D341Med (cell line): ENCODE measurements at regions not wholly inside any gene's neighbourhood (a gene's known extent, or its start where the extent isn't known, plus 50 kb on each side); places are given as distances from the start of the nearest gene placed in this dataset.

Source experiments
- DNase-seq: peaks from one replicate; pipeline ENCODE4 v3.0.0; 2012; ENCODE audit warnings: low spot score

DNA sequence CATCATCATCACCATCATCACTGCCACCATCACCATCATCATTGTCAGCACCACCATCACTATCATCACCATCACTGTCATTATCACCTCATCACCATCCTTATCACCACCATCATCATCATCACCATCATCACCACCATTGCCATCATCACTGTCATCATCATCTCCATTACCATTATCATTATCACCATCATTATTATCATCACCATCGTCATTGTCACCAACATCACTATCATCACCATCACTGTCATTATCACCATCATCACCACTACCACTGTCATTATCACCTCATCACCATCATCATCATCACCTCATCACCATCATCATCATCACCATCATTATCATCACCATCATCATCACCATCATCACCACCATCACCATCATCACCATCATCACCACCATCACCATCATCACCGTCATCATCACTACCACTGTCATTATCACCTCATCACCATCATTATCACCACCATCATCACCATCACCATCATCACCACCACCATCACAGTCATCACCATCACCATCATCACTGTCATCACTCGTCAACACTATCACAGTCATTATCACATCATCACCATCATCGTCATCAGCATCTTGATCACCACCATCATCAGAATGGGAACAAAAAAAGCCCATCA is 191.1 kb downstream of the TTLL2 start:
- DNase-seq = no peak

DNA sequence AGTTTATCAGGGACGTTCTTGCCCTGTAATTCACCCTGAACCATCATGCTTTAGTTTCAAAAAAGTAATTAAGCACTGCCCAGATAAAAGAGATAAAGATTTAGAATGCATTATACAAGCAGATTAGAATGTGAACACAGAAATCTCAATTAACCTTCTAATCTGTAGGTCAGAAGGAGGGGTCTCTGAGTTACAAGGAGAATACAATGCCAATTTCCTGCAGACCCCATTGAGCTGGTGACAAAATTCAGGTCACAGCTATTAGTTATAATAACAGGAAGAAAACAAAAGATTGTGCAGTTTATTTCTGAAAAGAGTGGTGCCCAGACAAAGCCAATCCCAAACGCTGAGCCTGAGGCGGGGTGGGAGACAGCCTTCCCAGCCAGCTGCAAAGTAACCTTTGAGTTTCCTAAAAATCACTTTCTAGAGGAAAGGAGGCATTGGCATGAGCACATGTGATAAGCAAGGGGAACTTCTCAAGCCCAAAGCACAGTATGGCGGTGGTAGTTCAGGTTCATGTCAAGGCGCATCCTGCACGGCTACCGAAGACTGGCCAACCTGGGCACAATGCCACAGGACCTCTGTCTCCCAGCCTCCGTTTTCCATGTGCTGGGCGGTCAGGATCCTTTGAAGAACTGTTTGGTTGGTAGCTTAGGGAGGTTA is 192.5 kb downstream of the TTLL2 start:
- DNase-seq = no peak

DNA sequence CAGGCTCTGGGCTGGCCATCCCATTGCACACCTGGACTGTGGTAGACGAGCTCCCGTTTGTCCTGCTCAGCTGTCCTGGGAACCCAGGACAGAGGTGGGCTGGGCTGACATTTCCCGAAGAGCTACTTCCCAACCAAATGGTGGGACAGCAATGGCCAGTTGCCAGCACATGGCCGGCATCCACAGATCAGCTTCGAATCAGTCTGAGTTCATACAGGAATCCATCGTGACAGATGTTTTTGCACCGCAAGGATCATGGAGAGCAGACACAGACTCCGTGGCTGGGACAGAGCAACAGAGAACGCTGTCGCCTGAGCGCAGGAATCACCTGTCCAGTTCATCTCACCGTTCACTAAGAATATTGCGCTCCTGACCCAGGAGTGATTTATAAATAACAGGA is 198.5 kb downstream of the TTLL2 start:
- DNase-seq = no peak

DNA sequence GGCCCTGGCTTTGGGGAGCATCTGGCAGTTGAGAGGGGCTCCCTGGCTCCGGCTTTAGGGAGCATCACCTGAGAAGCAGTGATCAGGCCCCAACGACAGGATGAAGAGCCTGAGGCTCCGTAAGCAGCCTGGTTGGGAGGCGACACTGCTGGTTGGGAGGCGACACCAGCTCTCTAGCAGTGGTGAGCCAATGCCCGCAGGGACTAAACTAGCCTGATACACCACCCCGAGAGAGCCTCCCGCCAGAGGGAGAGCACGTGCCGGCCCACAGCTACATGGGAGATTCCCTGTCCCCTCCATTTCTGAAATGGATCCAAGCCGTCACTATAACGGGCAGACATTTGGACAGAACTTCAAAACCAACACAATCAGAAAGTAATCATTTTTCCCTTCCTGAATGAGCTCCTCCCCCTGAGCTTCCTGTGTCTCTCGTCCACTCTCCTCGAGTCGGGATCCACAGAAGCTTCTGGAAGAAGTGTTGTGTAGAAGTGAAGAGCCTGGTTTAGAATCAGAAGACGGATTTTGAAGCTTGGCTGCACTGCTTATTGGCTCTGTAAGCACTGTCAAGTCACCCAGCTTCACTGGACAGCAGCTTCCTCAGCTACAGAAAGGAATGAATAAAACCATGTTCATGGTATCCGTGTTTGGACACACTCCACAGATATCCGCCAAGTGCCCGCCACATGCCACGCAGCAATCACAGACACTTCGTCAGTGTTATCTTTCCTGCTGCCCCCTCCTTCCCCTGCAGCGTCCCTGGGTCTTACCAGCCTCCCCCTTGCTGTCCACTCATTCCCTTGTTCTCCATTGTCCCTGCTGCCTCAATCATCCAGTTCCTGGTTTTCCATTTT is 199.6 kb downstream of the TTLL2 start:
- no peak for DNase-seq

DNA sequence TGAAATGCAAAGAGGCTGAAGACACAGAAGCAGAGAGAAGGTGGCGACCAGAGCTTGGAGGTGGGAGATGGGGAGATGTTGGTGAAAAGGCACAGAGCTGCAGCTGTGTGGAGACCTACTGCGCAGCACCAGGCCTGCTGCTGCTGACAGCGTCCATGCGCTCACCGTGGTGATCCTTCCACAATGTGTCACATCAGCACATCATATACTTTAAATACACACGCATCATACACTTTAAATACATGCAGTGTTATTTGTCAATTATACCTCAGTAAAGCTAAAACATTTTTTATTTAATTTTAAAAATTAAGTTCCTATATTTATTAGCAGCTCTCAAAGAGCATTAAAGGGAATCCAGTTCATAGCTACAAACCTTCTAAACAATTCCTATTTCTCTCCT is 200.9 kb downstream of the TTLL2 start:
- DNase-seq = no peak

DNA sequence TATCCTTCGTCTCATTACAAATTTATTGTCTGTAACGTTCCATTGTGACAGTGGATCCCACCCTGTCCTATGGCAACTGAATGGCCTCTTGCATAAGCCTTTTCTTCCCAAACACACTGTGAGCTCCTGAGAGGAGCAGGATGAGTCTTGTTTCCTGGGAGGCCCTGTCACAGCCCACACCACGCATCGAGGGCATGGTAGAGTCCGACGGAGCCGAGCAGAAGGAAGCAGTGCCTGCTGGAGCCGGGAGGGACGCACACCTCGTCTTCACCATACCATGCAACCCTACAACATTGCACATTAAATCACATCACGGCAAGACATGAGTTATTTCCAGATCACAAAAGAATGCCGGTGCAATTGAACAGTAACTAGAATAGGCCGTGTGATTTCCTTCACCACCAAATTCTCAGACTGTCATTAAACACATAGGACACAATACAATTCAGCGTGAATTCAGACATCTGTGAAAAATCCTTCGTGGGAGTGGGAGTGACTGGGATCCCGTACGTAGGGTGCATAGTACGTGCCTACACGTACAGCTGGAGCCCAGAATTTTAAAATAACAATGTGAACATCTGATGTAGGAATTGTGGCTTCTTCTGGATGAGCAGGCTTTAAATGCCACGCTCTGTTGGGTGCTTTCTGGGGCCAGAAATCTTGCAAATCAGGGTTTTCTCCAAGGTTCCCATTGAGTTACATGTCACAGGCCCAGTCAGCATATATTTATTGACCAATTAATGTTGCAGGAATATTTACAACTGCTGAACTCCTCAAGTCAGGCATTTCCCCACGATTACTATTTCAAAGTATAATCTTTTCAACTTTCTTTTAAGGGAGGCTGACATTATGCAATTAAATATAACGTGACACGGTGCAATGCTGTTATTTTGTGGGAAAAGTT is 201.8 kb downstream of the TTLL2 start:
- no peak for DNase-seq

DNA sequence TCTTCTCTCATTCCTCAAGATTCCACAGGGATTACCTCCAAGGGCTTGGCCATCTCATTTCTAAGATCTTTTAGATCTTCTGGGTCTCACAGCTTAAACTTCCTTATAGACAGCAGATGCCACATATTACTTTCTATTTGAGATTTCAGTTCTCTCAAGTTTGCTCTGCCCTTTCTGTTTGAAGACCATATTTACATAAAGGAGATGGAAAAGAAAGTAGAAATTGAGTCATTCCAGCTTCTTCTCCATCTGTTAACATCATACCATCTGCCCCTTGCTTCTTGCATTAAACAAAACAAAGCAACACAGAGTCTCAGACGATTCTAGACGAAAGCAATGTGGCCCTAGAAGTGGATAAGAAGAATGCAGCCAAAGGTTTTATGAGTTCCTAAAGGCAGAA is 203.4 kb downstream of the TTLL2 start:
- DNase-seq = no peak

DNA sequence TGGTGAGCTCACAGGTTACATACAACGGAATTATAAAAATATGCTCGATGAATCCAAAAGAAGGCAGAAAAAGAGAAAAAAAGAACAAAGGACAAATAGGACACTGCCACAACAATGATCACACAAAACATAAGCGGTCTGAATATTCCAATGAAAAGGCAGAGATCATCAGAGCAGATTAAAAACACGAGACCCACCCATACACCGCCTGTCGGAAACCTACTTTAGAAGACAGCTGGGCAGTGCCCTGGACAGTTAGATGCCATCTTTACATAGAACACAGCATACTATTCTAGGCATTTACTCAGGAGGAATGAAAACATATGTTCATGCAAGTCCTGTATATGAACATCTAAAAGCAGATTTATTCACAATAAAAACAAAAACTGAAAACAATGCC is 204.1 kb downstream of the TTLL2 start:
- no peak for DNase-seq

DNA sequence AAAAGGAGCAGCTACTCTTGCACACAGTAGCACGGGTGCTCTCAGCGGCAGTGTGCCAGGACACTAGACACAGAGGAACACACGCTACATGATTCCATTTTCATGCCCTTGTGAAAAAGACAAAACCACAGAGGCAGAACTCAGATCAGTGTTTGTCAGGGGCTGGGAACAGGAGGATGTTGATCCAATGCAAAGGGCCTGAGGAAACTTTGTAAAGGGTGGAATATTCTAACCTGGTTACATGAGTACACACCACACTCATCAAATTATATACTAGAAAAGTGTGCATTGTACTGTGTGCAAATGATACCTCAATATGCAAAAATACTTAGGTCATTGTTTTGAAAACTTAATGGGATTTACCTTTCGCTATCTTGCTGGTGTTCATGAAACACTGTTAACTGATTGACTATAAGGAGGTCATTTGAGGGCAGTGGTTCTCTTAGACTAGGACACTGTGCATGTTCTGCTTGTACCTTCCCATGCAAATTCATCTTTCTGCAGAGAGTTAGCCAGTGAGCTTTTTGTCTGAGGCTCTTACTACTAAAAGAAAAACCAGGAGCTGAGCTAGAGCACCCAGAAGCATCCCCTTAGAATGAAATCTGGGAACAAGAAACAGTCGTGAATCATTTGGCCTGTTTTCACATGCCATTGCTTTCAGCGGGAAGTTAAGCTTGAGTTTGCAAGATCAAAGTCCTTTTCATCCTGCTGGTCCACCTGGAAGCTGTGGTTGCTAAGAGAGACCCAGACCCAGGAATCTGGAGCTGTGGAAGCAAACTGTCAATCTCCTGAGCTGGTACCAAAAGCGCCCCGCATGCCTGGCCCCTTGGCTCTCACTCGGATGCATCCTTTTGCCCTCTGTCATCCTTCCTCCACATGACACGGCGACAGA is 204.8 kb downstream of the TTLL2 start:
- DNase-seq = no peak

DNA sequence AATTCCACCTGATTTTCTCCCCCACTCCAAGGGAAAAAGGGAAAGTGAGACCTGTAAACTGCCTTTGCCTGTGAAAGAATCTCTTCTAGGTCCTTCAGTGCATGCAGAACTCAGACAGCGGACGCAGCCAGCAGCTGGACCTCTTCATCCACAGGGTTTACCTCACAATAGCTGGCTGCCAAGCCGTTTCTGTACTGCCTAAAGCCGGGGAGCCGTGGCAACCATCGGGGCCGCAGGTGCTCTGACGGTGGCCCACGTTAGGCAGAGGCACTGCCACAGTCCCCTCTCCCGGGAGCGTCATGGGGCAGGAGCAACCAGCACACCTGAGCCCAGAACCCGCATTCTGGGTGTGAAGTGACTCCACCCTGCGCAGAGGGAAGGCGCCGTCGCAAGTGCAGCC is 206.1 kb downstream of the TTLL2 start:
- no peak for DNase-seq

DNA sequence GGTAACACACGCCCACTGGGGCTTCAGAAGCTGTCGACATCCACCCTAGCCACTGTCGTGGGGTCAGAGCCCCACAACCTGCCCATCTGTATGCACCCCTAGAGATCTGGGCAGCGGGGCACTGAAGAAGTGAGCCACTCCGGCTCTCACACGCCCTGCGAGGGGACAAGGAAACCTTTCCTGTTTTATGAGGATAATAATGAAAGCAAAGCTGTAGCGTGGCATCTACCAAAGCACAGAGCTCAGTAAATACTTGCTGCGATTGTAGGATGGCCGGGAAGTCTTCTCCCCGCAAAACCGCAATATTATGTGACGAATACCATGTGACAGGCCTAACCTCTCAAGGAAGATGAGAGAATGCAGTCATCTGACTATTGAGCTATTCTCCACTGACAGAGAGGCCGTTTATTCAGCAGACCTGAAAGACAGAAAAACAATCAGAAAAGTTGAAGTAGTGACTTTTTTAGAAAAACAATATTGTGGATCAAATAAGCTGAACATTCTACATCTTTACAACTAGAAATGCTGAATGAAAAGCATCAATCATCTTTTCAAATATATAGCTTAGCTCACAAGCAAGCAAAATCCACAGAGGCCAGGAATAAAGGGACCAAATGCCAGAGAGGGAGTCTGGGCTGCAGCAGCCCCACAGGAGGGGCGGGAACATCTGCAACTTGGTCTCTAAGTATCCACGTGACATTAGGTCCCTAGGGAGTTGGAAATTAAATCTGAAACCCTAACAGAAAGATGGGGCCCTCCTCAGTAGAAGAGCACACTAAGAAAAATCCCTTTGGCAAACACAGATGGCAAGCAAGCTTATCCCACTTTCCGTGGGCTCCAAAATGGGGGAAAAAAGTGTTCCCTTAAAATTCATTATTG is 207.8 kb downstream of the TTLL2 start:
- DNase-seq = no peak

DNA sequence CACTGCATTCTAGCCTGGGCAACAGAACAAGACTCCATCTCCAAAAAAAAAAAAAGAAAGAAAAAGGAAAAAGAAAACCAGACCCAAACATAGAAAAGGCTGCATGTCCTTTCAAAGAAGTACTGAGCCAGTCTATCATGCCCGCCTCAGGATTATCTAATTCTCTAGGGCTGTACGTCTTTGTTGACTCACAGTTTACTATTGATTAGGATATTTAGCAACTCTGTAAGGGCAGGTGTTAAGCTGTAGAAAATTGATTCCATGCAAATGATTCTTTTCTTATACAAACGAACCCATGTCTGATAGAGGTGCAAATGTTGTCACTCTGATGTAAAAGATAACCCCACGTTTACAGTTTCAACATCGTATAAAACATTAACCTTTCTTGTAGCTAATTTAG is 209.0 kb downstream of the TTLL2 start:
- no peak for DNase-seq

DNA sequence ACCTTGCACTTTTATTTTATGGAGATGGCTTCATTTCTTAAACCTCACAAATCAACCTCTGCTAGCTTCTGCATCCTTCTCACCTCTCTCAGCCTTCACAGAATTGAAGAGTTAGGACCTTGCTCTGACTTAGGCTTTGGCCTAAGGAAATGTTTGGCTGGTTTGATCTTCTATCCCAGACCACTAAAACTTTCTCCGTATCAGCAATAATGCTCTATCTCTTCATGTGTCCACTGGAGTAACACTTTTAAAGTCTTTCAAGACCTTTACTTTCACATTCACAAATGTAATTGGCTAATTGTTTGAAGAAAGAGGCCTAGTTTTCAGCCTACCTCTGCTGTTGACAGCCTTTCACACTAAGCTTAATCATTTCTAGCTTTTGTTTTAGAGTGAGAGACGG is 212.9 kb downstream of the TTLL2 start:
- no peak for DNase-seq

DNA sequence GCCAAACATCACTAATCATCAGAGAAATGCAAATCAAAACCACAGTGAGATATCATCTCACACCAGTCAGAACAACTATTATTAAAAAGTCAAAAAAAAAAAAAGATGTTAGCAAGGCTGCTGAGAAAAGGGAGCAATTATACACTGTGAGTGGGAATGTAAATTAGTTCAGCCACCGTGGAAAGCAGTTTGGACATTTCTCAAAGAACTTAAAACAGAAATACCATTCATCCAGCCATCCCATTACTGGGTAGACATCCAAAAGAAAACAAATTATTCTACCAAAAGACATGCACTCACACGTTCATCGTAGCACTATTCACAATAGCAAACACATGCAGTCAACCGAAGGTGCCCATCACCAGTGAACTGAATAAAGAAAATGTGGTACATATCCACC is 213.9 kb downstream of the TTLL2 start:
- DNase-seq = no peak

DNA sequence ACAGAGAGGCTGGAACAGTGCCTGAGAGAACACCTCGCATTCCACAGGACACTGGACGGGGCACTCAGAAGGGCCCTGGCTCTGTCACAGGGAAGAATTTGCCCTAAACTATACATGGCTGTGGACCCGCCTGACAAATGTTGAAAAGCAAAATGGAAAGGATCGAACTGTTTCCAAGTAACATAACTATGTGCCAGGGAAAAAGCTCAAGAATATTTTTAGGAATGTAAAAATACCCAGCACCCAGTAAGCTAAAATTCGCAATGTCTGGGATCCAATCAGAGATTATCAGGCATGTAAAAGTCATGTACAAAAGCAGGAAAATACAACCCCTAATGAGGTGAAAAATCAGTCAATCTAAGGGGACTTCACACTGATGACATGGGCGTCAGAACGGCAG is 215.9 kb downstream of the TTLL2 start:
- no peak for DNase-seq

DNA sequence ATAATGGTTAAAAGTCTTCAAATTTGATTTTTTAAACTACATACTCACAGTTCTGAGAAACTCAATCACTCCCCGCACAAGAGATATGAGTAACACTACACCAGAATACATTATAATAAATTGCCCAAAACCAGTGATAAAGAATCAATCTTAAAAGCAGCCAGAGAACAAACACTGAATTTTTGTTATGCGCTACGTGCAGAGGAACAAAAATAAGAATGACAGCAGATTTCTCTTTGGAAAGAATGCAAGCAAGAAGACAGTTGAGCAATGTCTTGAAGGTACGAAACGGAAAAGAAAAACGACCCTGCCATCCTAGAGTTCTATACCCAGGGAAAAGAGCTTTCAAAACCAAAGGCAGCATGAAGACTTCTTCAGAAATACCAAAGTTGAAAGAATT is 216.7 kb downstream of the TTLL2 start:
- DNase-seq = no peak

DNA sequence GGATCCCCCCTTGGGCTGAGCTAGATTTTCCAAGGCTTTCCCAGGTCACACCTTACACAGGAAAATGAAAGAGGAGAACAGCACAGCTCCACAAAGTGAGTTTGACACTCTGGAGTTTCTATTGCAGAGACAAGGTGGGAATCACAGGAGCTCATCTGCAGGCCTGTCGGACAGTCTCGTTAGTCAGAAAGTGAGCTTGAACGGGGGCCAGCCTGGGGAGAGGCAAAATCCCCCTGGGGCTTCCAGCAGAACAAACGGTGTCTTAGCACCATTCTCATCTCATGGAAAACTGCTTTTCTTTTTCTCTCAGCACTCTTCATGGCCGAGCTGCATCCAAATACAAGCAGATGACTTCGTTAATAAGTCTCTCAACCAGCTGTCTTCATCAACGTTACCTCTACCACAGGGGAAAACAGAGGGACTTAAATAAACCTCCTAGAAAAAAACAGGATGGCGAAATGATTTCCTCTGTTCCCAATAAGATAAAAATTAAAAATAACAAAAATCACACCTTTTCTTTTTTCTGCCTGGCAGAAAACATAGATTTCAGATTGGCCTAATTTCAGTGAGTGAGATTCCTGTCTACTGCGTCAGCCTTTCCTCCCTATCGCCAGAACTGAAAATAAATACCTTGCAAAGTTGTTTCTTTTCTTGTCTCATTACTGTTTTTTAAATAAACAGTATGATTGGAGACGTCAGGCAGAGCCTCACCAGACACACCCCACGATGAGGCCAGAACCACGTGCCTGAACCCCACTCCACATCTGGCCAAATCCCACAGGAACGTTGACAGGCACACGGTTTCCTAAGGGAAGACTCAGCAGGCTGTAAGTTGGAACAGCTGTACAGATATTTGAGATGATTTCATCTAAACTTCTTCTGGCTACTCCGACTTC is 219.0 kb downstream of the TTLL2 start:
- no peak for DNase-seq

DNA sequence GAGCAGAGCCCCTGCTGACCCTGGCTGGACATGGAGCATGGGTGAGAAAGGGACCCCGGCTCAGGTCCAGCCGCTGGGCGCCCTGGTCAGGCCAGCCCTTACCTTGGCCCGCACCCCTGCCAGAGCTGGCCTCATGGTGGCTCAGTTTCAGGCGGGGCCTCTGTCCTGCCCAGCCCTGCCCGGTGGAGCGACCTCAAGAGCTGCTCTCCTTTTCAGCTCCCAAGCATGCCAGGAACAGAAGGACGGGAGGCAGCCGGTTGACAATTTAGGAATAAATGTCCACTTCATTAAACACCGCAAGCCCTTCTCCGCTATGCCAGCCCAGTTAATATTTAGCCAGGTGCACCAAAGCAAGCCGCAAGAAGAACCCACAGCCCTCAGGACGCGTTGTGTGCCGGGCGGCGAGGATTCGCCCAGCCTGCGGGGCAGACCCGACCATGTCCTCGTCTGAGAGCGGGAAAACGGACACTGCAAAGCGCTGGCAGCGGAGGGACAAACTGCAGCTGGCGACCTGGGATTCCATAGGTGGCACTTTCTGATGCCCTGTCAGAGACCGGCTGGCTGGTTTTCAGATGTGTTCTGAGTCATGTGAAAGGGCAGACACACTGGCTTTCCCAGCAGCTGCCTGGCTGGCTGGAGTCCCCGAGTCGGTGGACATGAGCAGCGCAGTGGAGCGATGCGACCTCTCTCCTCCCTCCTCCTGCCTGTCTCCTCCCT is 221.9 kb downstream of the TTLL2 start:
- no peak for DNase-seq

DNA sequence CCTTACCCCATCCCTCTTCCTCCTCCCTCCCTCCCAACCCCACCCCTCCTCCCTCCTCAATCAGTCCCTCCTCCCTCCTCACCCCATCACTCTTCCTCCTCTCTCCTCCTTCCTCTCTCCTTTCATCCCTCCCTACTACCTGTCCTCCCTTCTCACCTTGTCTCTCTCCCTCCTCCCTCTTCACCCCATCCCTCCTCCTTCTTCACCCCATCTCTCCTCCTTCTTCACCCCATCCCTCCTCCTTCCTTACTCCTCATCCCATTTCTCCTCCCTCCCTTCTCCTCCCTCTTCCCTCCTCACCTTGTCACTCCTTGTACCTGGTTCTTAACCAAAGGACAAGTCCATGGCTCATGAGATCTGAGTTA is 222.4 kb downstream of the TTLL2 start:
- no peak for DNase-seq
